ENCODE measurements at regions not wholly inside any gene's neighbourhood (a gene's known extent, or its start where the extent isn't known, plus 50 kb on each side); places are given as distances from the start of the nearest gene placed in this dataset.

DNA sequence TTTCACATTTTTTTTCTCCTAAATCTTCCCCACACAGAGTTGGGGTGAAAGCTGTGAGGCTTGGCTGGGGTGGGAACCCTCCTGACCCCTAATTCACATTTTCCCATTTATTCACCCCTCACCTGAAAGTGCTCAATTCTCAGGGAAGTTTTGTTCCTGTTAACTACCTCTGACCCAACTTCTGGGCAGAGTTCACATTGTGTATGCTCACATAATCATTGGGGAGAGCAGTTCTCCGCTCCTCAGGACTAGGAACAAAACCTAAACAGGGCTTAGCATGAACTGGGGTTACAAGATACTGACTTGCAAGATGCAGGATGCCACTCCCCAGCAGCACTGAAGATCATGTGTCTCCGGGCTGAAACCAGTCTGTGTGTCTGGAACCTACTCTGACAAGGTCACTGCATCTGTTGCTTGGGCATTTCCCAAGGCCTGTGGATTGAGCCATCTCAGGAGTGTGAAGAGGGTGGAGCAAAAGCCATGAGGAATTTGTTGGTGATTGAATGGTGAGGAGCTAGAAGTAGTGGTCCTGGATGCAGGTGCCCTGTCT is 258.1 kb upstream of the IGFBP3 start:
- peak overlapping the region; percentile 34 for H4K91ac ChIP-seq (ENCODE audit: insufficient read depth, low read depth, low read length)
- H2BK120ac ChIP-seq (ENCODE audit: low read depth, low read length), result peak overlapping the region; percentile 67
- peak overlapping the region in 1 of 2 experiments; percentile 41; a peak in 1 of 4 replicates for H4K8ac ChIP-seq (ENCODE audit: low read depth in 2 of 2, low read length in 2 of 2)
- no peak overlapping the region for H3K27ac ChIP-seq (ENCODE audit: insufficient read depth, low read length)
- DNase-seq, result no peak
- H2BK15ac ChIP-seq (ENCODE audit: low read depth, low read length), result peak overlapping the region; percentile 85; the same call in 2 of the 3 replicates
- dilution Hi-C loops (cut with HindIII; ENCODE audit: low sequenced_read_pairs, unreplicated experiment) (no loop called here), in situ Hi-C loops (cut with MboI; ENCODE audit: low sequenced_read_pairs) (no loop called here), intact Hi-C loops (cut with micrococcal nuclease) (no loop called here)
- H2AK9ac ChIP-seq (replicated peaks; ENCODE audit: low read depth, low read length, poor library complexity), result no peak overlapping the region
- H2AK5ac ChIP-seq (ENCODE audit: low read depth, low read length), result peak overlapping the region; percentile 12
- 50% methylated on average over 1 of the region's 2 CpGs; no CpG with 5 or more reads in 1 of the 2 experiments for WGBS, 2 experiments (ENCODE audit: extremely low coverage in 2 of 2, insufficient read length in 1 of 2)
- H3K4ac ChIP-seq (ENCODE audit: low read depth, low read length), result peak overlapping the region; percentile 83
- ChIA-PET CTCF (no interaction called here), POLR2A (ENCODE audit: unreplicated experiment) (no interaction called here)
- H3K14ac ChIP-seq (replicated peaks; ENCODE audit: low read depth, low read length), result peak overlapping the region; percentile 84
- no peaks in the 10 kb centered on the region for H3K36me3 ChIP-seq (ENCODE audit: control insufficient read depth, insufficient read depth, low read length)
- peaks cover 9% of the 10 kb centered on the region for H3K4me1 ChIP-seq (ENCODE audit: control insufficient read depth, insufficient read depth, low read length)
- ATAC-seq (ENCODE audit: low read depth), result peak; percentile 27; the same call in 1 of the 2 replicates
- H3K18ac ChIP-seq (ENCODE audit: low read depth, low read length), result peak overlapping the region; percentile 5; the same call in 1 of the 2 replicates
- peak overlapping the region; percentile 94 for H2BK20ac ChIP-seq (ENCODE audit: low read depth, low read length)
- H3K79me1 ChIP-seq (ENCODE audit: low read depth in 1 of 2, low read length in 2 of 2), result no peaks in the 10 kb centered on the region
- no peaks in the 10 kb centered on the region for H3K27me3 ChIP-seq (ENCODE audit: control insufficient read depth, insufficient read depth, low read length)
- H2BK5ac ChIP-seq (ENCODE audit: low read depth, low read length, poor library complexity, severe bottlenecking), result peak overlapping the region; percentile 8
- H3K23ac ChIP-seq (ENCODE audit: low read depth, low read length), result no peak overlapping the region
- H3K9me3 ChIP-seq (ENCODE audit: control insufficient read depth, insufficient read depth, low read length), result no peaks in the 10 kb centered on the region
- H4K20me1 ChIP-seq (ENCODE audit: insufficient read depth, low read length), result no peaks in the 10 kb centered on the region
- H3K9me1 ChIP-seq (ENCODE audit: insufficient read depth, low read length), result peaks cover 12% of the 10 kb centered on the region
- H3K4me2 ChIP-seq (ENCODE audit: low read depth, low read length), result no peak overlapping the region
- BruUV-seq (replicated peaks), result no TSS peak
- no peak overlapping the region for H3K4me3 ChIP-seq (ENCODE audit: insufficient read depth, low read depth, low read length)
- peak overlapping the region; percentile 1; the same call in 1 of the 2 replicates for H4K5ac ChIP-seq (ENCODE audit: low read depth, low read length)
- no peak overlapping the region for H3K56ac ChIP-seq (ENCODE audit: extremely low read depth, insufficient read depth, low read length)
- no peak overlapping the region for H3K9ac ChIP-seq (ENCODE audit: low read depth, low read length)
- TF ChIP-seq POLR2A (IDR thresholded peaks at IDR 0.05; ENCODE audit: low read depth, low read length) (no peak), FOS (IDR thresholded peaks at IDR 0.05; ENCODE audit: low read depth, low read length) (no peak), CHD1 (IDR thresholded peaks at IDR 0.05; ENCODE audit: low read depth, low read length) (no peak), MAZ (IDR thresholded peaks at IDR 0.05; ENCODE audit: borderline replicate concordance, low read depth, low read length) (no peak), MAFK (IDR thresholded peaks at IDR 0.05; ENCODE audit: low read depth, low read length) (no peak), MXI1 (IDR thresholded peaks at IDR 0.05; ENCODE audit: borderline replicate concordance, low read depth, low read length) (no peak), RAD21 (IDR thresholded peaks at IDR 0.05; ENCODE audit: low read length) (no peak), BHLHE40 (IDR thresholded peaks at IDR 0.05; ENCODE audit: low read depth, low read length) (no peak), SMC3 (IDR thresholded peaks at IDR 0.05; ENCODE audit: low read depth, low read length) (no peak), NFE2L2 (IDR thresholded peaks at IDR 0.05; ENCODE audit: low read depth, low read length) (no peak), RFX5 (IDR thresholded peaks at IDR 0.05; ENCODE audit: low read depth, low read length) (no peak), RCOR1 (IDR thresholded peaks at IDR 0.05; ENCODE audit: insufficient replicate concordance, low read length) (no peak), CEBPB (IDR thresholded peaks at IDR 0.05; ENCODE audit: low read depth, low read length) (no peak)
- TF ChIP-seq, protein P1, sequence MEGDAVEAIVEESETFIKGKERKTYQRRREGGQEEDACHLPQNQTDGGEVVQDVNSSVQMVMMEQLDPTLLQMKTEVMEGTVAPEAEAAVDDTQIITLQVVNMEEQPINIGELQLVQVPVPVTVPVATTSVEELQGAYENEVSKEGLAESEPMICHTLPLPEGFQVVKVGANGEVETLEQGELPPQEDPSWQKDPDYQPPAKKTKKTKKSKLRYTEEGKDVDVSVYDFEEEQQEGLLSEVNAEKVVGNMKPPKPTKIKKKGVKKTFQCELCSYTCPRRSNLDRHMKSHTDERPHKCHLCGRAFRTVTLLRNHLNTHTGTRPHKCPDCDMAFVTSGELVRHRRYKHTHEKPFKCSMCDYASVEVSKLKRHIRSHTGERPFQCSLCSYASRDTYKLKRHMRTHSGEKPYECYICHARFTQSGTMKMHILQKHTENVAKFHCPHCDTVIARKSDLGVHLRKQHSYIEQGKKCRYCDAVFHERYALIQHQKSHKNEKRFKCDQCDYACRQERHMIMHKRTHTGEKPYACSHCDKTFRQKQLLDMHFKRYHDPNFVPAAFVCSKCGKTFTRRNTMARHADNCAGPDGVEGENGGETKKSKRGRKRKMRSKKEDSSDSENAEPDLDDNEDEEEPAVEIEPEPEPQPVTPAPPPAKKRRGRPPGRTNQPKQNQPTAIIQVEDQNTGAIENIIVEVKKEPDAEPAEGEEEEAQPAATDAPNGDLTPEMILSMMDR (conservative IDR thresholded peaks at IDR 0.05; ENCODE audit: low read depth, low read length), result no peak
- TF ChIP-seq, protein P2, sequence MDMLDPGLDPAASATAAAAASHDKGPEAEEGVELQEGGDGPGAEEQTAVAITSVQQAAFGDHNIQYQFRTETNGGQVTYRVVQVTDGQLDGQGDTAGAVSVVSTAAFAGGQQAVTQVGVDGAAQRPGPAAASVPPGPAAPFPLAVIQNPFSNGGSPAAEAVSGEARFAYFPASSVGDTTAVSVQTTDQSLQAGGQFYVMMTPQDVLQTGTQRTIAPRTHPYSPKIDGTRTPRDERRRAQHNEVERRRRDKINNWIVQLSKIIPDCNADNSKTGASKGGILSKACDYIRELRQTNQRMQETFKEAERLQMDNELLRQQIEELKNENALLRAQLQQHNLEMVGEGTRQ (IDR thresholded peaks at IDR 0.05; ENCODE audit: low read depth, low read length), result no peak
- TF ChIP-seq, protein P3, sequence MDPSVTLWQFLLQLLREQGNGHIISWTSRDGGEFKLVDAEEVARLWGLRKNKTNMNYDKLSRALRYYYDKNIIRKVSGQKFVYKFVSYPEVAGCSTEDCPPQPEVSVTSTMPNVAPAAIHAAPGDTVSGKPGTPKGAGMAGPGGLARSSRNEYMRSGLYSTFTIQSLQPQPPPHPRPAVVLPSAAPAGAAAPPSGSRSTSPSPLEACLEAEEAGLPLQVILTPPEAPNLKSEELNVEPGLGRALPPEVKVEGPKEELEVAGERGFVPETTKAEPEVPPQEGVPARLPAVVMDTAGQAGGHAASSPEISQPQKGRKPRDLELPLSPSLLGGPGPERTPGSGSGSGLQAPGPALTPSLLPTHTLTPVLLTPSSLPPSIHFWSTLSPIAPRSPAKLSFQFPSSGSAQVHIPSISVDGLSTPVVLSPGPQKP (IDR thresholded peaks at IDR 0.05; ENCODE audit: borderline replicate concordance, low read depth, low read length), result no peak
- H2AFZ ChIP-seq (replicated peaks; ENCODE audit: low read length, poor library complexity), result peak overlapping the region; percentile 7

Data from IMR-90 (cell line).